ENCODE measurements at regions not wholly inside any gene's neighbourhood (a gene's known extent, or its start where the extent isn't known, plus 50 kb on each side); places are given as distances from the start of the nearest gene placed in this dataset.

GRCh38 chr2:19846567-19846966 is 55.2 kb downstream of the TTC32 start:
- no peak for DNase-seq
- Histone ChIP-seq H3K4me1 (ENCODE audit: control extremely low read depth in 1 of 4, control insufficient read depth in 4 of 4, insufficient read depth in 4 of 4, low read length in 3 of 4) (no peaks in the 10 kb centered on the region), H3K9me3 (ENCODE audit: control extremely low read depth in 1 of 5, control insufficient read depth in 4 of 5, insufficient read depth in 2 of 5, low read depth in 1 of 5, low read length in 4 of 5) (no peaks in the 10 kb centered on the region), H3K4me3 (ENCODE audit: control insufficient read depth in 1 of 7, extremely low read depth in 1 of 7, insufficient read depth in 4 of 7, low read depth in 2 of 7, low read length in 6 of 7) (no peak overlapping the region), H3K36me3 (ENCODE audit: control insufficient read depth in 4 of 4, insufficient read depth in 4 of 4, low read length in 3 of 4) (no peaks in the 10 kb centered on the region), H3K27ac (ENCODE audit: insufficient read depth in 1 of 2, low read depth in 1 of 2, low read length in 2 of 2, poor library complexity in 1 of 2, severe bottlenecking in 2 of 2) (no peak overlapping the region), H3K27me3 (replicated peaks in 2 of 5; ENCODE audit: control insufficient read depth in 4 of 5, insufficient read depth in 5 of 5, low read length in 4 of 5) (peaks cover 0 to 10% (median 2%) of the 10 kb centered on the region in 5 experiments)
- no CpG with 5 or more reads among the region's 2 CpGs for WGBS (ENCODE audit: insufficient coverage)
- CTCF ChIA-PET: interaction anchor here (1.1 kb wide), 1 partner anchor 36 kb away, joined by 3 read pairs; no protein-coding TSS in a partner anchor
- POLR2A ChIA-PET: no interaction called here

DNA sequence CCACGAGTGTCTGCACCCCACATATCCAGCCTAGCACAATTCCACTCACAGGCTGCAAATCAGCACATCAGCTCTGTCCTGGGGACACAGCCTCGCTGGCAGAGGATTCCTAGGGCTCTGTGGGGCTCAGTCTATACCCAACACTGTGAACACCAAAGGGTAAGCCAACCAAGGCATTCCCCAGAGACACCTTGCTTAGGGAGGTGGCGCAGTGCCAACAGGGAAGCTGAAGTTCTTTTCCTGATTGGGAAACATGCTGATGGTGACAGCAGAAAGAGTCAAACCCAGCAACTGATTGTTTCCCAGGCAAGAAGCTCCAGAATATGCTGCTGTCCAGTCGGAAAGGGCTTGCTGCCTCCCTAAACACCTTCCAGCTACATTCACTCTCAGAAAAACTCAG is 55.8 kb downstream of the TTC32 start:
- no peaks in the 10 kb centered on the region for H3K4me1 ChIP-seq (ENCODE audit: control extremely low read depth in 1 of 4, control insufficient read depth in 4 of 4, insufficient read depth in 4 of 4, low read length in 3 of 4)
- H3K36me3 ChIP-seq (ENCODE audit: control insufficient read depth in 4 of 4, insufficient read depth in 4 of 4, low read length in 3 of 4): no peaks in the 10 kb centered on the region
- H3K27ac ChIP-seq (ENCODE audit: insufficient read depth in 1 of 2, low read depth in 1 of 2, low read length in 2 of 2, poor library complexity in 1 of 2, severe bottlenecking in 2 of 2): no peak overlapping the region
- H3K9me3 ChIP-seq (ENCODE audit: control extremely low read depth in 1 of 5, control insufficient read depth in 4 of 5, insufficient read depth in 2 of 5, low read depth in 1 of 5, low read length in 4 of 5): no peaks in the 10 kb centered on the region
- 89% methylated on average over 3 of the region's 4 CpGs for WGBS (ENCODE audit: insufficient coverage)
- H3K4me3 ChIP-seq (ENCODE audit: control insufficient read depth in 1 of 7, extremely low read depth in 1 of 7, insufficient read depth in 4 of 7, low read depth in 2 of 7, low read length in 6 of 7): no peak overlapping the region
- no peak for DNase-seq
- H3K27me3 ChIP-seq (replicated peaks in 2 of 5; ENCODE audit: control insufficient read depth in 4 of 5, insufficient read depth in 5 of 5, low read length in 4 of 5): peaks cover 0 to 11% (median 2%) of the 10 kb centered on the region in 5 experiments
- ChIA-PET POLR2A (no interaction called here), CTCF (interaction anchor here (1.1 kb wide), 1 partner anchor 36 kb away, joined by 3 read pairs; no protein-coding TSS in a partner anchor)

DNA sequence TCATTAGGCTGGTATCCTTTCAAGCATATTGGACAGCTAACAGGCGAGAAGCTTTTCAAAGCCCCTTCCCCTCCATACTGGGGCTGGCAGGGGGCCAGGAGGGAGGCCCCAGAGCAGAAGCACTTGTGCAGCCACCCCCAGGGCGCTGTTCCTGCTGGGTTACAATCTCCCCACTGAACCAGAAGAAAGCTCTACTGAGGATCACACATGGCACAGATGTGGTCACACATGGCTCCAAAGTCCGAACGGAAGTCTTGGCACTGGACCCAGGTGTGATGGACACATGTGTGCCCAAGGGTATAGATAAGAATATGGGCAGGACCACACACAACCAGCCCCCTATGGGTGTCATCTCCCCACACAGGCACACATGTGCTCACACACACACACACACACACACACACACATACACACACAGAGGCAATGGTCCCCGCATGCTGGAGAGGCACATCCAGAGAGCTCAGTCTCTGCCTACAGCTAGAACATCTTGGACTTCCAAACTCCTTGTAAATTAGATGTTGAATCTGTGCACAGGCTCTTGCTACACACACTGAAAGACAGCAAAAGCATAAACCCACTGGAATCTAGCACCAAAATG is 56.4 kb downstream of the TTC32 start:
- DNase-seq: no peak
- Histone ChIP-seq H3K9me3 (ENCODE audit: control extremely low read depth in 1 of 5, control insufficient read depth in 4 of 5, insufficient read depth in 2 of 5, low read depth in 1 of 5, low read length in 4 of 5) (no peaks in the 10 kb centered on the region), H3K27ac (ENCODE audit: insufficient read depth in 1 of 2, low read depth in 1 of 2, low read length in 2 of 2, poor library complexity in 1 of 2, severe bottlenecking in 2 of 2) (no peak overlapping the region), H3K36me3 (ENCODE audit: control insufficient read depth in 4 of 4, insufficient read depth in 4 of 4, low read length in 3 of 4) (no peaks in the 10 kb centered on the region), H3K27me3 (replicated peaks in 2 of 5; ENCODE audit: control insufficient read depth in 4 of 5, insufficient read depth in 5 of 5, low read length in 4 of 5) (peaks cover 0 to 11% (median 2%) of the 10 kb centered on the region in 5 experiments), H3K4me3 (ENCODE audit: control insufficient read depth in 1 of 7, extremely low read depth in 1 of 7, insufficient read depth in 4 of 7, low read depth in 2 of 7, low read length in 6 of 7) (no peak overlapping the region), H3K4me1 (ENCODE audit: control extremely low read depth in 1 of 4, control insufficient read depth in 4 of 4, insufficient read depth in 4 of 4, low read length in 3 of 4) (no peaks in the 10 kb centered on the region)
- 76% methylated on average over 3 of the region's 5 CpGs for WGBS (ENCODE audit: insufficient coverage)
- ChIA-PET POLR2A (no interaction called here), CTCF (interaction anchor here (1.1 kb wide), 1 partner anchor 37 kb away, joined by 3 read pairs; no protein-coding TSS in a partner anchor)

DNA sequence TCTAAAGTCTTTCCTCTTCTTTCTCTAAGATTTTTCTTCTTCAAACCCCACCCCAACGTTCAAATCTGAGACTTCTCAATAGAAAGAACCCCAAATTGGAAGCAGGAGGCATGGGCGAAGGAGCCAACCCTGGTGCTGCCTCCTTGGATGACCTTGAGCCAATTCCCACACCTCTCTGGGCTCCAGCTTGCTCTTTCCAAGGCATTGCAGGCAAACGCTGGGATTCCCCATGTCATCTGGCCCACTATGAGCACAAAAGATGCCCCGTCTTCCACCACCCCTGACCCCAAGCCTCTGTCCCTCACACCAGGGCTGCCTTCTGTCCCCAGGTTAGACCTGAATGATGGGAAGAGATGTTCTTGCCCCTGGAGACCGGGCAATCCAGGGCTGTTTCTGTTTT is 57.0 kb downstream of the TTC32 start:
- POLR2A ChIA-PET: no interaction called here
- CTCF ChIA-PET: no interaction called here
- Histone ChIP-seq H3K36me3 (ENCODE audit: control insufficient read depth in 4 of 4, insufficient read depth in 4 of 4, low read length in 3 of 4) (no peaks in the 10 kb centered on the region), H3K9me3 (ENCODE audit: control extremely low read depth in 1 of 5, control insufficient read depth in 4 of 5, insufficient read depth in 2 of 5, low read depth in 1 of 5, low read length in 4 of 5) (no peaks in the 10 kb centered on the region), H3K4me3 (ENCODE audit: control insufficient read depth in 1 of 7, extremely low read depth in 1 of 7, insufficient read depth in 4 of 7, low read depth in 2 of 7, low read length in 6 of 7) (no peak overlapping the region), H3K27ac (ENCODE audit: insufficient read depth in 1 of 2, low read depth in 1 of 2, low read length in 2 of 2, poor library complexity in 1 of 2, severe bottlenecking in 2 of 2) (no peak overlapping the region), H3K27me3 (replicated peaks in 2 of 5; ENCODE audit: control insufficient read depth in 4 of 5, insufficient read depth in 5 of 5, low read length in 4 of 5) (peaks cover 0 to 11% (median 4%) of the 10 kb centered on the region in 5 experiments), H3K4me1 (ENCODE audit: control extremely low read depth in 1 of 4, control insufficient read depth in 4 of 4, insufficient read depth in 4 of 4, low read length in 3 of 4) (no peaks in the 10 kb centered on the region)
- WGBS (ENCODE audit: insufficient coverage): 86% methylated on average over 4 of the region's 5 CpGs
- no peak for DNase-seq

GRCh38 chr2:19843992-19844515 is 57.7 kb downstream of the TTC32 start:
- Histone ChIP-seq H3K36me3 (ENCODE audit: control insufficient read depth in 4 of 4, insufficient read depth in 4 of 4, low read length in 3 of 4) (no peaks in the 10 kb centered on the region), H3K9me3 (ENCODE audit: control extremely low read depth in 1 of 5, control insufficient read depth in 4 of 5, insufficient read depth in 2 of 5, low read depth in 1 of 5, low read length in 4 of 5) (no peaks in the 10 kb centered on the region), H3K27me3 (replicated peaks in 2 of 5; ENCODE audit: control insufficient read depth in 4 of 5, insufficient read depth in 5 of 5, low read length in 4 of 5) (peaks cover 0 to 13% (median 2%) of the 10 kb centered on the region in 5 experiments), H3K4me3 (ENCODE audit: control insufficient read depth in 1 of 7, extremely low read depth in 1 of 7, insufficient read depth in 4 of 7, low read depth in 2 of 7, low read length in 6 of 7) (no peak overlapping the region), H3K27ac (ENCODE audit: insufficient read depth in 1 of 2, low read depth in 1 of 2, low read length in 2 of 2, poor library complexity in 1 of 2, severe bottlenecking in 2 of 2) (no peak overlapping the region), H3K4me1 (ENCODE audit: control extremely low read depth in 1 of 4, control insufficient read depth in 4 of 4, insufficient read depth in 4 of 4, low read length in 3 of 4) (no peaks in the 10 kb centered on the region)
- 95% methylated on average over 2 of the region's 2 CpGs for WGBS (ENCODE audit: insufficient coverage)
- ChIA-PET CTCF (no interaction called here), POLR2A (no interaction called here)
- no peak for DNase-seq

DNA sequence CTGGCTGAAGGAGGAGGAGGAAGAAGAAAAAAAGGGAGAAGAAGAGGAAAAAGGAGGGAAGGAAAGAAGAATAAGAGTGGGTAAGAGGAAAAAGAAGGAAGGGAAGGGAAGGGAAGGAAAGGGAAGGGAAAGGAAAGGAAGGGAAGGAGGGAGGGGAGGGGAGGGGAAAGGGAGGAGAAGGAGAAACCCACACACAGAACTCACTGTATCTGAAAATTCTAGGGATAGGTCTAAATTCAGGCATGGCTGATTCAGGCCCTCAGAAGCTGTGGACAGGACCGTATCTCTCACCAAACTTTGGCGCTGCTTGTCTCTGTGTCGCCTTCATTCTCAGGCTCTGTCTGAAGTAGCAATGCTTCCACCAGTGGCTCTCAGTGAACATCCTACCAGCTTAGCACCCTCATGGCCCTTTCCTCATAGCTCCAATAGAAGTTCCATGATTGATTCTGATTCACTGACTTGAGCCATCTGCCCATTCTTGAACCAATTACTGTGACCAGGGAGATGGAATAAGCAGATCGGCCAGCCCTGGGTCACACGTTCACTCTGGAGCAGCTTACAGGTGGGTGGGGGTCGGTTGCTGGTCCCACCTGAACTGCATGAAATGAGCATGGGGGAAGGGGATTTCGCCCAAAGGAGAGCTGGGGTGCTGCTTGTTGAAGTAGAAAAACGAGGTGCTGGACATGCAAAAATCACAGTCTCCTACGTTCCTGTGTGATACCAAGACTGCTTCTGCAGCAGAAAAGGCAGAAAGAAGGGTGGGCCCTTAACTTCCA is 59.7 kb downstream of the TTC32 start:
- 93% methylated on average over 9 of the region's 9 CpGs for WGBS (ENCODE audit: insufficient coverage)
- H3K4me1 ChIP-seq (ENCODE audit: control extremely low read depth in 1 of 4, control insufficient read depth in 4 of 4, insufficient read depth in 4 of 4, low read length in 3 of 4): no peaks in the 10 kb centered on the region

GRCh38 chr2:19839438-19839837 is 62.3 kb downstream of the TTC32 start:
- H3K4me1 ChIP-seq (ENCODE audit: control extremely low read depth in 1 of 4, control insufficient read depth in 4 of 4, insufficient read depth in 4 of 4, low read length in 3 of 4): no peaks in the 10 kb centered on the region
- POLR2A ChIA-PET: no interaction called here

More for the DNA sequence above, 59.7 kb downstream of the TTC32 start:
- H3K4me3 ChIP-seq (ENCODE audit: control insufficient read depth in 1 of 7, extremely low read depth in 1 of 7, insufficient read depth in 4 of 7, low read depth in 2 of 7, low read length in 6 of 7): no peak overlapping the region
- peaks cover 0 to 16% (median 5%) of the 10 kb centered on the region in 5 experiments for H3K27me3 ChIP-seq (replicated peaks in 2 of 5; ENCODE audit: control insufficient read depth in 4 of 5, insufficient read depth in 5 of 5, low read length in 4 of 5)
- no peaks in the 10 kb centered on the region for H3K9me3 ChIP-seq (ENCODE audit: control extremely low read depth in 1 of 5, control insufficient read depth in 4 of 5, insufficient read depth in 2 of 5, low read depth in 1 of 5, low read length in 4 of 5)
- H3K36me3 ChIP-seq (ENCODE audit: control insufficient read depth in 4 of 4, insufficient read depth in 4 of 4, low read length in 3 of 4): no peaks in the 10 kb centered on the region
- CTCF ChIA-PET: interaction anchor here (0.8 kb wide), 1 partner anchor 22 kb away, joined by 3 read pairs; no protein-coding TSS in a partner anchor
- DNase-seq: no peak
- POLR2A ChIA-PET: no interaction called here
- no peak overlapping the region for H3K27ac ChIP-seq (ENCODE audit: insufficient read depth in 1 of 2, low read depth in 1 of 2, low read length in 2 of 2, poor library complexity in 1 of 2, severe bottlenecking in 2 of 2)

More at GRCh38 chr2:19839438-19839837, 62.3 kb downstream of the TTC32 start:
- CTCF ChIA-PET: interaction anchor here (0.6 kb wide), 1 partner anchor 255 kb away, joined by 3 read pairs; no protein-coding TSS in a partner anchor
- H3K27me3 ChIP-seq (replicated peaks in 2 of 5; ENCODE audit: control insufficient read depth in 4 of 5, insufficient read depth in 5 of 5, low read length in 4 of 5): peaks cover 0 to 11% (median 5%) of the 10 kb centered on the region in 5 experiments
- no peak overlapping the region for H3K27ac ChIP-seq (ENCODE audit: insufficient read depth in 1 of 2, low read depth in 1 of 2, low read length in 2 of 2, poor library complexity in 1 of 2, severe bottlenecking in 2 of 2)
- 69% methylated on average over 4 of the region's 8 CpGs for WGBS (ENCODE audit: insufficient coverage)
- H3K4me3 ChIP-seq (ENCODE audit: control insufficient read depth in 1 of 7, extremely low read depth in 1 of 7, insufficient read depth in 4 of 7, low read depth in 2 of 7, low read length in 6 of 7): no peak overlapping the region
- no peaks in the 10 kb centered on the region for H3K36me3 ChIP-seq (ENCODE audit: control insufficient read depth in 4 of 4, insufficient read depth in 4 of 4, low read length in 3 of 4)
- H3K9me3 ChIP-seq (ENCODE audit: control extremely low read depth in 1 of 5, control insufficient read depth in 4 of 5, insufficient read depth in 2 of 5, low read depth in 1 of 5, low read length in 4 of 5): no peaks in the 10 kb centered on the region
- no peak for DNase-seq
